A549 (cell line): ENCODE measurements at regions not wholly inside any gene's neighbourhood (a gene's known extent, or its start where the extent isn't known, plus 50 kb on each side); places are given as distances from the start of the nearest gene placed in this dataset.

Experiments
- CHD2 ChIP-seq: fragments of 150-350 bp; IDR thresholded peaks from 2 replicates; pipeline ENCODE4 v1.6.1; 2014; ENCODE audit warnings: low read length; ENCODE audit not compliant: partially characterized antibody
- EHMT2 ChIP-seq: fragments of 200-600 bp; sonication (generic); IDR thresholded peaks from 2 replicates; pipeline ENCODE4 v1.6.1; 2016; ENCODE audit warnings: antibody characterized with exemption, low read depth, mild to moderate bottlenecking, moderate library complexity
- EP300 ChIP-seq, 2 experiments: fragments of >200 bp; sonication (Bioruptor Twin); formaldehyde crosslinking; IDR thresholded peaks; 2 replicates in 1 of 2; 3 replicates in 1 of 2; pipeline ENCODE4 v1.6.1; 2016 to 2017
- ESRRA ChIP-seq: fragments of 150-350 bp; IDR thresholded peaks from 2 replicates; pipeline ENCODE4 v1.6.1; 2014; ENCODE audit warnings: mild to moderate bottlenecking, low read length, borderline replicate concordance
- RFX5 ChIP-seq: fragments of 450-650 bp; IDR thresholded peaks from 2 replicates; pipeline ENCODE4 v1.7.1; 2014; ENCODE audit warnings: antibody characterized with exemption, mild to moderate bottlenecking, moderate library complexity
- TF ChIP-seq, protein P1 (sequence below): fragments of >200 bp; sonication (Bioruptor Twin); formaldehyde crosslinking; IDR thresholded peaks from 3 replicates; pipeline ENCODE4 v1.5.1; 2016
- TF ChIP-seq, protein P2 (sequence below): fragments of 200-600 bp; sonication (generic); IDR thresholded peaks from 2 replicates; pipeline ENCODE4 v1.6.1; 2016; ENCODE audit warnings: antibody characterized with exemption, mild to moderate bottlenecking, moderate library complexity

GRCh38 chr4:116734178-116734577 is 351.2 kb downstream of the TRAM1L1 start:
- TF ChIP-seq ESRRA (no peak), CHD2 (no peak), RFX5 (no peak), EHMT2 (no peak), EP300 (IDR thresholded peaks at IDR 0.05) (no peak)
- TF ChIP-seq, protein P1, sequence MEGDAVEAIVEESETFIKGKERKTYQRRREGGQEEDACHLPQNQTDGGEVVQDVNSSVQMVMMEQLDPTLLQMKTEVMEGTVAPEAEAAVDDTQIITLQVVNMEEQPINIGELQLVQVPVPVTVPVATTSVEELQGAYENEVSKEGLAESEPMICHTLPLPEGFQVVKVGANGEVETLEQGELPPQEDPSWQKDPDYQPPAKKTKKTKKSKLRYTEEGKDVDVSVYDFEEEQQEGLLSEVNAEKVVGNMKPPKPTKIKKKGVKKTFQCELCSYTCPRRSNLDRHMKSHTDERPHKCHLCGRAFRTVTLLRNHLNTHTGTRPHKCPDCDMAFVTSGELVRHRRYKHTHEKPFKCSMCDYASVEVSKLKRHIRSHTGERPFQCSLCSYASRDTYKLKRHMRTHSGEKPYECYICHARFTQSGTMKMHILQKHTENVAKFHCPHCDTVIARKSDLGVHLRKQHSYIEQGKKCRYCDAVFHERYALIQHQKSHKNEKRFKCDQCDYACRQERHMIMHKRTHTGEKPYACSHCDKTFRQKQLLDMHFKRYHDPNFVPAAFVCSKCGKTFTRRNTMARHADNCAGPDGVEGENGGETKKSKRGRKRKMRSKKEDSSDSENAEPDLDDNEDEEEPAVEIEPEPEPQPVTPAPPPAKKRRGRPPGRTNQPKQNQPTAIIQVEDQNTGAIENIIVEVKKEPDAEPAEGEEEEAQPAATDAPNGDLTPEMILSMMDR = no peak
- TF ChIP-seq, protein P2, sequence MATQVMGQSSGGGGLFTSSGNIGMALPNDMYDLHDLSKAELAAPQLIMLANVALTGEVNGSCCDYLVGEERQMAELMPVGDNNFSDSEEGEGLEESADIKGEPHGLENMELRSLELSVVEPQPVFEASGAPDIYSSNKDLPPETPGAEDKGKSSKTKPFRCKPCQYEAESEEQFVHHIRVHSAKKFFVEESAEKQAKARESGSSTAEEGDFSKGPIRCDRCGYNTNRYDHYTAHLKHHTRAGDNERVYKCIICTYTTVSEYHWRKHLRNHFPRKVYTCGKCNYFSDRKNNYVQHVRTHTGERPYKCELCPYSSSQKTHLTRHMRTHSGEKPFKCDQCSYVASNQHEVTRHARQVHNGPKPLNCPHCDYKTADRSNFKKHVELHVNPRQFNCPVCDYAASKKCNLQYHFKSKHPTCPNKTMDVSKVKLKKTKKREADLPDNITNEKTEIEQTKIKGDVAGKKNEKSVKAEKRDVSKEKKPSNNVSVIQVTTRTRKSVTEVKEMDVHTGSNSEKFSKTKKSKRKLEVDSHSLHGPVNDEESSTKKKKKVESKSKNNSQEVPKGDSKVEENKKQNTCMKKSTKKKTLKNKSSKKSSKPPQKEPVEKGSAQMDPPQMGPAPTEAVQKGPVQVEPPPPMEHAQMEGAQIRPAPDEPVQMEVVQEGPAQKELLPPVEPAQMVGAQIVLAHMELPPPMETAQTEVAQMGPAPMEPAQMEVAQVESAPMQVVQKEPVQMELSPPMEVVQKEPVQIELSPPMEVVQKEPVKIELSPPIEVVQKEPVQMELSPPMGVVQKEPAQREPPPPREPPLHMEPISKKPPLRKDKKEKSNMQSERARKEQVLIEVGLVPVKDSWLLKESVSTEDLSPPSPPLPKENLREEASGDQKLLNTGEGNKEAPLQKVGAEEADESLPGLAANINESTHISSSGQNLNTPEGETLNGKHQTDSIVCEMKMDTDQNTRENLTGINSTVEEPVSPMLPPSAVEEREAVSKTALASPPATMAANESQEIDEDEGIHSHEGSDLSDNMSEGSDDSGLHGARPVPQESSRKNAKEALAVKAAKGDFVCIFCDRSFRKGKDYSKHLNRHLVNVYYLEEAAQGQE = no peak
